ENCODE measurements at regions not wholly inside any gene's neighbourhood (a gene's known extent, or its start where the extent isn't known, plus 50 kb on each side); places are given as distances from the start of the nearest gene placed in this dataset.

DNA sequence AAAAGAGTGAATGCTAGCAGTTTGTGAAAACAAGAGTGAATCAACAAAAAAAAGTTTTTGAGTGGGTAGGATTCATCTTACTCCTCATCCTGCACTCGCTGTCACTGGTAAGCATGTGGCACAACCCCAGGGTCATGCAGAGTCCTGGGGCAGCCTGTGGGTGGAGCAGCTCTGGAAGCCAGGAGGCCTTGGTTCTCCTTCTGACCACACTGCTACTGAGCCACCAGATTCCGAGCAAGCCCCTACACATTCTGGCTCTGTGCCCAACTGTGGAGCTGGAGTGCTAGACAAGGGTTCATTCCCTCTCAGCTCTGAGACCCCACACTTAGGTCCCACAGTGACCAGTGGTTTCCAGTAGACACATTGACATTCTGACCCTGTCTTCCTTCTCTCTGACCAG is 670.6 kb downstream of the BCL11A start:
- no peaks in the 10 kb centered on the region for H3K9me3 ChIP-seq (ENCODE audit: control insufficient read depth in 3 of 3, low read length in 3 of 3)
- no peak overlapping the region for H3K27ac ChIP-seq (ENCODE audit: low read depth, low read length)
- peaks cover 0 to 6% (median 0%) of the 10 kb centered on the region in 3 donors for H3K27me3 ChIP-seq (ENCODE audit: control insufficient read depth in 3 of 3, insufficient read depth in 3 of 3, low read length in 3 of 3)
- H3K36me3 ChIP-seq (ENCODE audit: control insufficient read depth in 3 of 3, insufficient read depth in 3 of 3, low read length in 3 of 3) = no peaks in the 10 kb centered on the region
- H3K4me1 ChIP-seq (ENCODE audit: control insufficient read depth in 3 of 3, insufficient read depth in 3 of 3, low read length in 3 of 3) = no peaks in the 10 kb centered on the region
- H3K9ac ChIP-seq (ENCODE audit: low read depth in 1 of 3, low read length in 3 of 3) = no peak overlapping the region
- H3K4me3 ChIP-seq (ENCODE audit: low read length in 3 of 3) = no peak overlapping the region

DNA sequence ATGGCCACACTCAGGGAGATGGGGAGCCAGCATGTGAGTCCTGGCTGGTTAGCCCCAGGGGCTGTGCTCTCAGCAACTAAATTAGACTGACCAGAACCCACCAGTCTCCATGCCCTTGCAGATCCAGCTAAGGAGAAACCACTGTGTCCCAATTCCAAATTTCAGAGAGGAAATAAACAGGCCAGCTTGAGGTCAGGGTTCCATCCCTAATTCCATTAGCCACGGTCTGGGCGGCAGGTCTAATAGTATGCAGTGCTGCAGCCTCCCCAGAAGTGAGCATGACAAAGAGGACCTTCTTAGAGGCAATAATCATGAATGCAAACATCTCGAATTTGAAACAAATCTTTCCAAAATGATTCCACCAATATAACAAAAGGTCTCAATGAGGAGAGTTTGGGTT is 671.2 kb downstream of the BCL11A start:
- Histone ChIP-seq H3K27ac (ENCODE audit: low read depth, low read length) (no peak overlapping the region), H3K9ac (ENCODE audit: low read depth in 1 of 3, low read length in 3 of 3) (no peak overlapping the region), H3K4me3 (ENCODE audit: low read length in 3 of 3) (no peak overlapping the region), H3K4me1 (ENCODE audit: control insufficient read depth in 3 of 3, insufficient read depth in 3 of 3, low read length in 3 of 3) (no peaks in the 10 kb centered on the region), H3K9me3 (ENCODE audit: control insufficient read depth in 3 of 3, low read length in 3 of 3) (no peaks in the 10 kb centered on the region), H3K27me3 (ENCODE audit: control insufficient read depth in 3 of 3, insufficient read depth in 3 of 3, low read length in 3 of 3) (peaks cover 0 to 6% (median under 1%) of the 10 kb centered on the region in 3 donors), H3K36me3 (ENCODE audit: control insufficient read depth in 3 of 3, insufficient read depth in 3 of 3, low read length in 3 of 3) (no peaks in the 10 kb centered on the region)

DNA sequence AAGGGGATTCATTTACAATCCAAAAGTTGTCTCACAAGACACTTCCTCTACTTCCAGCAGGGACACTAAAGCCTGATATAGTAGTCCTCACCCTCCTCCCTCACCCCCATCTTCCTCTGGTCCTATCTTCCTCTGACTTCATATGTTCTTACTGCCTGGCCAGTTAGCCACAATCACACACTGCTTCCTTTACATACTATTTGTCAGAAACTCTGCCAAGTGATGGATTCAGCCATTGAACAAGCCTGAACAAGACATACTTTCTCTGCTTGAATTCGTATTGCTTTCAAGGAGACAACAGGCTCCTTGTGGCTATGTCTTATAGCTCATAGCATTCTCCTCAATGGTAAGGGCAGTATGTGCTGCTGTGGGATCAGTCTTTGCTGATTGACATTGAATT is 672.2 kb downstream of the BCL11A start:
- H3K9me3 ChIP-seq (ENCODE audit: control insufficient read depth in 3 of 3, low read length in 3 of 3) = no peaks in the 10 kb centered on the region
- H3K4me1 ChIP-seq (ENCODE audit: control insufficient read depth in 3 of 3, insufficient read depth in 3 of 3, low read length in 3 of 3) = no peaks in the 10 kb centered on the region
- no peak overlapping the region for H3K9ac ChIP-seq (ENCODE audit: low read depth in 1 of 3, low read length in 3 of 3)
- H3K36me3 ChIP-seq (ENCODE audit: control insufficient read depth in 3 of 3, insufficient read depth in 3 of 3, low read length in 3 of 3) = no peaks in the 10 kb centered on the region
- H3K27ac ChIP-seq (ENCODE audit: low read depth, low read length) = no peak overlapping the region
- peaks cover 0 to 9% (median 3%) of the 10 kb centered on the region in 3 donors for H3K27me3 ChIP-seq (ENCODE audit: control insufficient read depth in 3 of 3, insufficient read depth in 3 of 3, low read length in 3 of 3)
- H3K4me3 ChIP-seq (ENCODE audit: low read length in 3 of 3) = no peak overlapping the region

- no peaks in the 10 kb centered on the region for H3K36me3 ChIP-seq (ENCODE audit: control insufficient read depth in 3 of 3, insufficient read depth in 3 of 3, low read length in 3 of 3)
These were observed 673.7 kb downstream of the BCL11A start for GRCh38 chr2:59879700-59880131.

GRCh38 chr2:59875836-59876235 is 677.6 kb downstream of the BCL11A start:
- H3K4me1 ChIP-seq (ENCODE audit: control insufficient read depth in 3 of 3, insufficient read depth in 3 of 3, low read length in 3 of 3) = no peaks in the 10 kb centered on the region
- H3K9me3 ChIP-seq (ENCODE audit: control insufficient read depth in 3 of 3, low read length in 3 of 3) = no peaks in the 10 kb centered on the region
- H3K4me3 ChIP-seq (ENCODE audit: low read length in 3 of 3) = no peak overlapping the region
- H3K9ac ChIP-seq (ENCODE audit: low read depth in 1 of 3, low read length in 3 of 3) = no peak overlapping the region
- no peak overlapping the region for H3K27ac ChIP-seq (ENCODE audit: low read depth, low read length)
- H3K27me3 ChIP-seq (ENCODE audit: control insufficient read depth in 3 of 3, insufficient read depth in 3 of 3, low read length in 3 of 3) = peaks cover 0 to 15% (median 3%) of the 10 kb centered on the region in 3 donors
- H3K36me3 ChIP-seq (ENCODE audit: control insufficient read depth in 3 of 3, insufficient read depth in 3 of 3, low read length in 3 of 3) = no peaks in the 10 kb centered on the region

More at GRCh38 chr2:59879700-59880131, 673.7 kb downstream of the BCL11A start:
- no peaks in the 10 kb centered on the region for H3K4me1 ChIP-seq (ENCODE audit: control insufficient read depth in 3 of 3, insufficient read depth in 3 of 3, low read length in 3 of 3)
- H3K9me3 ChIP-seq (ENCODE audit: control insufficient read depth in 3 of 3, low read length in 3 of 3) = no peaks in the 10 kb centered on the region
- H3K27me3 ChIP-seq (ENCODE audit: control insufficient read depth in 3 of 3, insufficient read depth in 3 of 3, low read length in 3 of 3) = peaks cover 0 to 15% (median 3%) of the 10 kb centered on the region in 3 donors
- no peak overlapping the region for H3K4me3 ChIP-seq (ENCODE audit: low read length in 3 of 3)
- H3K27ac ChIP-seq (ENCODE audit: low read depth, low read length) = no peak overlapping the region
- H3K9ac ChIP-seq (ENCODE audit: low read depth in 1 of 3, low read length in 3 of 3) = no peak overlapping the region

GRCh38 chr2:59874971-59875755 is 678.3 kb downstream of the BCL11A start:
- Histone ChIP-seq H3K4me3 (ENCODE audit: low read length in 3 of 3) (no peak overlapping the region), H3K27me3 (ENCODE audit: control insufficient read depth in 3 of 3, insufficient read depth in 3 of 3, low read length in 3 of 3) (peaks cover 0 to 15% (median 3%) of the 10 kb centered on the region in 3 donors), H3K4me1 (ENCODE audit: control insufficient read depth in 3 of 3, insufficient read depth in 3 of 3, low read length in 3 of 3) (no peaks in the 10 kb centered on the region), H3K9ac (ENCODE audit: low read depth in 1 of 3, low read length in 3 of 3) (no peak overlapping the region), H3K9me3 (ENCODE audit: control insufficient read depth in 3 of 3, low read length in 3 of 3) (no peaks in the 10 kb centered on the region), H3K27ac (ENCODE audit: low read depth, low read length) (no peak overlapping the region), H3K36me3 (ENCODE audit: control insufficient read depth in 3 of 3, insufficient read depth in 3 of 3, low read length in 3 of 3) (no peaks in the 10 kb centered on the region)

GRCh38 chr2:59874361-59874760 is 679.1 kb downstream of the BCL11A start:
- no peak overlapping the region for H3K27ac ChIP-seq (ENCODE audit: low read depth, low read length)
- H3K9me3 ChIP-seq (ENCODE audit: control insufficient read depth in 3 of 3, low read length in 3 of 3) = no peaks in the 10 kb centered on the region
- no peaks in the 10 kb centered on the region for H3K4me1 ChIP-seq (ENCODE audit: control insufficient read depth in 3 of 3, insufficient read depth in 3 of 3, low read length in 3 of 3)
- H3K4me3 ChIP-seq (ENCODE audit: low read length in 3 of 3) = no peak overlapping the region
- H3K27me3 ChIP-seq (ENCODE audit: control insufficient read depth in 3 of 3, insufficient read depth in 3 of 3, low read length in 3 of 3) = peaks cover 0 to 9% (median 3%) of the 10 kb centered on the region in 3 donors
- H3K9ac ChIP-seq (ENCODE audit: low read depth in 1 of 3, low read length in 3 of 3) = no peak overlapping the region
- H3K36me3 ChIP-seq (ENCODE audit: control insufficient read depth in 3 of 3, insufficient read depth in 3 of 3, low read length in 3 of 3) = no peaks in the 10 kb centered on the region

GRCh38 chr2:59871830-59872229 is 681.6 kb downstream of the BCL11A start:
- H3K9ac ChIP-seq (ENCODE audit: low read depth in 1 of 3, low read length in 3 of 3) = no peak overlapping the region
- H3K36me3 ChIP-seq (ENCODE audit: control insufficient read depth in 3 of 3, insufficient read depth in 3 of 3, low read length in 3 of 3) = no peaks in the 10 kb centered on the region
- no peaks in the 10 kb centered on the region for H3K9me3 ChIP-seq (ENCODE audit: control insufficient read depth in 3 of 3, low read length in 3 of 3)
- no peak overlapping the region for H3K4me3 ChIP-seq (ENCODE audit: low read length in 3 of 3)
- H3K4me1 ChIP-seq (ENCODE audit: control insufficient read depth in 3 of 3, insufficient read depth in 3 of 3, low read length in 3 of 3) = no peaks in the 10 kb centered on the region
- H3K27me3 ChIP-seq (ENCODE audit: control insufficient read depth in 3 of 3, insufficient read depth in 3 of 3, low read length in 3 of 3) = peaks cover 0 to 7% (median 0%) of the 10 kb centered on the region in 3 donors
- no peak overlapping the region for H3K27ac ChIP-seq (ENCODE audit: low read depth, low read length)

GRCh38 chr2:59868981-59869380 is 684.5 kb downstream of the BCL11A start:
- Histone ChIP-seq H3K36me3 (ENCODE audit: control insufficient read depth in 3 of 3, insufficient read depth in 3 of 3, low read length in 3 of 3) (no peaks in the 10 kb centered on the region), H3K4me1 (ENCODE audit: control insufficient read depth in 3 of 3, insufficient read depth in 3 of 3, low read length in 3 of 3) (no peaks in the 10 kb centered on the region), H3K9me3 (ENCODE audit: control insufficient read depth in 3 of 3, low read length in 3 of 3) (no peaks in the 10 kb centered on the region), H3K4me3 (ENCODE audit: low read length in 3 of 3) (no peak overlapping the region), H3K9ac (ENCODE audit: low read depth in 1 of 3, low read length in 3 of 3) (no peak overlapping the region), H3K27ac (ENCODE audit: low read depth, low read length) (no peak overlapping the region), H3K27me3 (ENCODE audit: control insufficient read depth in 3 of 3, insufficient read depth in 3 of 3, low read length in 3 of 3) (no peaks in the 10 kb centered on the region)

DNA sequence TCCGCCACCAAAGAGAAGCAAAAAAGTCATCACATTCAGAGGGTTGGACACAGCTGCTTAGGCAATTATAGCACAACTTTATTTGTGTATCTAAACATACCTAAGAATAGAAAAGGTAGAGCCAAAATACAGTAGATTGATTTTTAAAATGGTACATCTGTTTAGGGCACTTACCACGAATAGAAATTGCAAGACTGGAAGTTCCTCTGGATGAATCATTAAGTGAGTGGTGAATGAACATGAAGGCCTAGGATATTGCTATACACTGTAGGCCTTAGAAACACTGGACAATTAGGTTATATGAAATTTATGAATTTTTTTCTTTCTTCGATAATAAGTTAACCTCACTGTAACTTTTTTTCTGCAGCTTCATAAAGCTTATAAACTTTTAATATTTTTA is 687.0 kb downstream of the BCL11A start:
- Histone ChIP-seq H3K4me1 (ENCODE audit: control insufficient read depth in 3 of 3, insufficient read depth in 3 of 3, low read length in 3 of 3) (no peaks in the 10 kb centered on the region), H3K4me3 (ENCODE audit: low read length in 3 of 3) (no peak overlapping the region), H3K27ac (ENCODE audit: low read depth, low read length) (no peak overlapping the region), H3K36me3 (ENCODE audit: control insufficient read depth in 3 of 3, insufficient read depth in 3 of 3, low read length in 3 of 3) (no peaks in the 10 kb centered on the region), H3K9ac (ENCODE audit: low read depth in 1 of 3, low read length in 3 of 3) (no peak overlapping the region), H3K9me3 (ENCODE audit: control insufficient read depth in 3 of 3, low read length in 3 of 3) (no peaks in the 10 kb centered on the region), H3K27me3 (ENCODE audit: control insufficient read depth in 3 of 3, insufficient read depth in 3 of 3, low read length in 3 of 3) (no peaks in the 10 kb centered on the region)

All from skeletal muscle tissue (tissue), 3 donors.